ENCODE measurements at regions not wholly inside any gene's neighbourhood (a gene's known extent, or its start where the extent isn't known, plus 50 kb on each side); places are given as distances from the start of the nearest gene placed in this dataset.

GRCh38 chr12:19633194-19633593, 193.9 kb downstream of the AEBP2 start:
- TF ChIP-seq CTCF (IDR thresholded peaks at IDR 0.05) (no peak), POLR2A (IDR thresholded peaks at IDR 0.05) (no peak), EP300 (IDR thresholded peaks at IDR 0.05) (no peak)

Data from sigmoid colon (tissue), 4 donors.